ENCODE measurements at regions not wholly inside any gene's neighbourhood (a gene's known extent, or its start where the extent isn't known, plus 50 kb on each side); places are given as distances from the start of the nearest gene placed in this dataset.

- no peak for TF ChIP-seq EZH2 (IDR thresholded peaks at IDR 0.05; ENCODE audit: low read depth, unreplicated experiment)
- TF ChIP-seq CTCF (conservative IDR thresholded peaks at IDR 0.05; ENCODE audit: low read depth in 2 of 2) = no peak
- no peak for TF ChIP-seq EZH2phosphoT487 (IDR thresholded peaks at IDR 0.05; ENCODE audit: unreplicated experiment)
- TF ChIP-seq POLR2AphosphoS5 (IDR thresholded peaks at IDR 0.05; ENCODE audit: low read depth) = no peak
- no peak for TF ChIP-seq REST (IDR thresholded peaks at IDR 0.05; ENCODE audit: unreplicated experiment)
- TF ChIP-seq CREB1 (CRISPR knock-in tag; IDR thresholded peaks at IDR 0.05; ENCODE audit: low read depth) = no peak
- TF ChIP-seq ZNF331 (CRISPR knock-in tag; IDR thresholded peaks at IDR 0.05; ENCODE audit: low read depth) = no peak
- no peak for TF ChIP-seq JUNB (IDR thresholded peaks at IDR 0.05; ENCODE audit: unreplicated experiment)
- TF ChIP-seq ZNF114 (CRISPR knock-in tag; IDR thresholded peaks at IDR 0.05) = no peak
- no peak for TF ChIP-seq ETS1 (IDR thresholded peaks at IDR 0.05)
- TF ChIP-seq ZNF462 (CRISPR knock-in tag; IDR thresholded peaks at IDR 0.05) = no peak
- no peak for TF ChIP-seq NANOG (IDR thresholded peaks at IDR 0.05; ENCODE audit: borderline replicate concordance)
- TF ChIP-seq STAT1 (IDR thresholded peaks at IDR 0.05; ENCODE audit: unreplicated experiment) = no peak
Observed at GRCh38 chr17:34710226-34710625, 130.8 kb downstream of the TMEM132E start.
